ENCODE measurements at regions not wholly inside any gene's neighbourhood (a gene's known extent, or its start where the extent isn't known, plus 50 kb on each side); places are given as distances from the start of the nearest gene placed in this dataset.

- TF ChIP-seq POLR2AphosphoS5 (IDR thresholded peaks at IDR 0.05; ENCODE audit: low read depth, low read length) (no peak), POLR2A (IDR thresholded peaks at IDR 0.05; ENCODE audit: low read depth, low read length) (no peak)
Measured at GRCh38 chr1:157363660-157364140, 188.6 kb downstream of the FCRL5 start.

All from GM12892 (cell line).